HG03025 (cell line): ENCODE measurements at regions not wholly inside any gene's neighbourhood (a gene's known extent, or its start where the extent isn't known, plus 50 kb on each side); places are given as distances from the start of the nearest gene placed in this dataset.

Source experiments
- ATAC-seq: cut with Tn5 transposase; IDR thresholded peaks from one replicate; pipeline ENCODE4 v1.9.1; 2021; ENCODE audit warnings: mild to moderate bottlenecking, moderate library complexity; ENCODE audit not compliant: unreplicated experiment, low FRiP score

GRCh38 chr10:128713874-128714570, 587.8 kb upstream of the MKI67 start:
- ATAC-seq: no peak

- ATAC-seq: no peak
Measured at GRCh38 chr10:128714644-128715415, 588.6 kb upstream of the MKI67 start.

GRCh38 chr10:128716181-128716580, 590.0 kb upstream of the MKI67 start:
- no peak for ATAC-seq

DNA sequence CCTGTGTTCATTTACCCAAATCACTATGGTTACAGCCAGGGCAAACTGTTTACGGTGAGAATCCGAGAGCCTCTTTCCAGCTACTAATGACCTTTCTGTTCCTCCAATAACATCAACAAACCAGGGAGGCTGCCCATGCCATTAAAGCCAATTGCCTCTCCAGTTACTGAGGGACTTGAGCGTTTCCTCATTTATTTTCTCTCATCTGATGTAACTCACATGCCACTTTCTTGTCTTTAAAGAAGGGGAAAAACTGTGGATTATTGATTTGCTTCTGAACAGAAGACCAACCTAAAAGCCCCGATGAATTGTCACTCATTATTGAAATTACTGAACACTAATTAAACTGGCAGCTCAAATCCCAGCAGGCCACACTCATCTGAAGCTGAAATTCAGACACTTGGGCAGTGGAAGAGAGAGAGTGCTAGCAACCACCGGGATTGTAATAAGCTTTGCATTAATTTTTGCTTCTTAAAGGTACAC, 595.8 kb upstream of the MKI67 start:
- ATAC-seq: no peak

DNA sequence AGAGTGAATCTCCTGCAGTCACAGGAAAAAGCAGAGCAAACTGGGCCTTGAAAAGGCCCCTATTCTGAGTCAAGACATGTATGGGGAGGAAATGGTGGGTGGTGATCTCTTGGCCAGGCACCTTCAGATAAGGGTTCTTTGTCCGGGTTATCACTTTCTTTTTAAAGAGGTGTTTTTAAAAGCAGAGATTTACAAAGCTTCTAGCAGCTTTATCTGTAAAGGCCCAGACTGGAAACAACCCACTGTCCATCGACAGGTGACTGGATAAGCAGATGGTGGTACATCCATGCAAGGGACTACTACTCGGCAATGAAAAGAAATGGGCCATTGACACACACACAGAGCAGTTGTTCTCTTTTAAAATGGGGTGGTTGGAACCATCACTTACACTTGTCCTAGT, 596.7 kb upstream of the MKI67 start:
- ATAC-seq: no peak

GRCh38 chr10:128723631-128724205, 597.5 kb upstream of the MKI67 start:
- no peak for ATAC-seq

GRCh38 chr10:128725531-128725930, 599.3 kb upstream of the MKI67 start:
- ATAC-seq: no peak

- ATAC-seq: no peak
Measured at GRCh38 chr10:128727114-128727513, 600.9 kb upstream of the MKI67 start.

- no peak for ATAC-seq
Measured at GRCh38 chr10:128729910-128730420, 603.7 kb upstream of the MKI67 start.

GRCh38 chr10:128730922-128731321, 604.7 kb upstream of the MKI67 start:
- ATAC-seq: no peak

DNA sequence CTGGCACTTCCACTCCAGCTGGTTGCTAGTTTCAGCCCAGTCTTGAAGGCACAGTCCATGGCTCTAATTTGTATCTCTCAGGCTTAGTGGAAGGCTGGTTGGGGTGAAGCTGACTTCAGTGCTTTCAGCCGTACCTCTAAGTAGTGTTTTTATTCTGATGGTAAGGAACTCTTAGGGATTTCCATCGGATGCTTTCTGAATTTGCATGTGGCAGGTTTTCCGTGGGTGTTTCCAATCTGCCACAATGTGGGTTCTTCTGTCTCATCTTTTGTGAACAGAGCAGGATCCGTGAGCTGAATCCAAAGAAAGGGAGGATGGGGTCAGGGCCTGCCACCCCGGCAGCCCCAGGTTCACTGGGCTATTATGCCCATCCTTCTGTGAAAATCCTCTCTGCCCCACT, 607.9 kb upstream of the MKI67 start:
- ATAC-seq: no peak

GRCh38 chr10:128734734-128735133, 608.5 kb upstream of the MKI67 start:
- no peak for ATAC-seq

GRCh38 chr10:128735996-128736395, 609.8 kb upstream of the MKI67 start:
- no peak for ATAC-seq

GRCh38 chr10:128738386-128738915, 612.2 kb upstream of the MKI67 start:
- ATAC-seq: no peak

DNA sequence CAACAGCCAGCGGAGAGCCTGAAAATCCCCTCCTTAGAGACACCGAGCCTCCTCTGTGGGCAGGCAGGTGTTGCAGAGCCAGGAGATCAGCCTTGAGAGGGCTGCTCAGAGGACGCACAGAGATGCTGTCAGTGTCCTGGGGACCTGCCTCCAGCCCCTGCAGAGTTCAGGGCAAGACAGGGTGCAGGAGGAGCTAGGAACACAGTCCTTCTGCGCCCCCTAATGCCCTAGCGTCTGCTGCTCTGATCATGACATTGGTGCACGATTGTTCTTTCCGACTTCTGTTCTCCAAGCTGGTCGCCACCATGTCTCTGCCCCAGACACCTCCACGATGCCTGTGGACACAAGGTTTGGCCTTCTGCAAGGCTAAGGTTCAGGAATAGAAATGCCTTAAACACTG, 613.7 kb upstream of the MKI67 start:
- no peak for ATAC-seq

- ATAC-seq: no peak
Measured at GRCh38 chr10:128741180-128741579, 615.0 kb upstream of the MKI67 start.

DNA sequence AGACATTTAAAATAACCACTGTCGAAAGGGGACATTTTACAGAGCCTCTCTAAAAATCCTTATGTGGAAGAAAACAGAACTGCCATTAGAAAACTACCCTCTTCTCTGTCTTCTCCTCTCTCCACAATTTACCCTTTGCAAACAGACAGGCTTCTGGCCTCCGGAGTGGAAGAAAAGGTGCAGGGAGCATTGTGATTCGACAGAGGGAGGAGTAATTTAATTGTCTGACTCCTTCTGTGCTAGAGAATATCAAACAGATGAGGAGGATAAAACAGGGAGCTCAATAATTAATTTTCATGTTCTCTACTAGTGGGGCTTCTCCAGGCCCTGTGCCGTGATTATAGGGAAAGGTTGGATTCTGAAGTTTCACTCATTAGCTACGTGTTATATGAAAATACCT, 615.5 kb upstream of the MKI67 start:
- ATAC-seq: no peak

- no peak for ATAC-seq
Measured at GRCh38 chr10:128744092-128744491, 617.9 kb upstream of the MKI67 start.

DNA sequence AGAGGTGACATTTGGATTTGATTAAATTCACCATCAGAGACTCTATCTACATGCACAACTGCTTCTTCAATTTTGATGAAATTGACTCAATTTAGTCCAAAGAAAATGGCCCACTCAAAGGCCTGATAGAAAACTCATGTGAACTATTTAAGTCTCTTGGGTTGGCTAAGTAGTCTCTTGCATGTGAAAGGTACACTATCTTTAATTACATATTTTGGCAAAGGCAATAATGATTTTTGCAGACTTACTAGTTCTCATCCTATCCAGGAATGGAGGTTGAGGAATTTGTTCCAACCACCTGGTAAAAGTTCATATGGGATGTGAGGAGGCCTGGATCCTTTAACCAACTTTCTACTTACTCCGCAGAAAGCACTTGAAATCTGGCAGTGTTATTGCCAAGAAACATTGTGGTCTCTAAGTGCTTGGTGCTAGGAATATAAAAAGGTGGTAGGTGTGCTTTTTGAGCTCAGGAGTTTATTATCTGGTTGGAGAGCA, 618.6 kb upstream of the MKI67 start:
- ATAC-seq: no peak

GRCh38 chr10:128747582-128748346, 621.5 kb upstream of the MKI67 start:
- ATAC-seq: no peak
